ENCODE measurements at regions not wholly inside any gene's neighbourhood (a gene's known extent, or its start where the extent isn't known, plus 50 kb on each side); places are given as distances from the start of the nearest gene placed in this dataset.

DNA sequence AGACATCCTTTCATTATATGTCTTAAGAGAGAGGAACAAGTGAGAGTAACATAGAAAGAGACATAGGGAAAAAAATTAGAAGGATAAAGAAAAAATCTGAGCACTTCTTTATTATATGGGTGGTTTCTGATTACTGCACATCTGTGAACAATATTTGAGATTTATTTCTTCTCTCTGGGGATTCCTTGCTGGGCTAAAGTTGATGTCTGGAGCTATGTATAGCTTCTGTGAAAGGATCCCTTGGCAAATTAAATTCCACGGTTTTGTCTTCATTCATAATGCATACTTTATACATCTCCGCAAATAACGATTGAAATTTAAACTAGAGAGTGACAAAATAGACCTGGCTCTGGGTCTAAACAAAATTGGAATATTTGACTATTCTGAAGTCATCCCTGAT, 232.2 kb upstream of the CTBP2 start:
- intact Hi-C loops (cut with DNase I) = no loop called here

DNA sequence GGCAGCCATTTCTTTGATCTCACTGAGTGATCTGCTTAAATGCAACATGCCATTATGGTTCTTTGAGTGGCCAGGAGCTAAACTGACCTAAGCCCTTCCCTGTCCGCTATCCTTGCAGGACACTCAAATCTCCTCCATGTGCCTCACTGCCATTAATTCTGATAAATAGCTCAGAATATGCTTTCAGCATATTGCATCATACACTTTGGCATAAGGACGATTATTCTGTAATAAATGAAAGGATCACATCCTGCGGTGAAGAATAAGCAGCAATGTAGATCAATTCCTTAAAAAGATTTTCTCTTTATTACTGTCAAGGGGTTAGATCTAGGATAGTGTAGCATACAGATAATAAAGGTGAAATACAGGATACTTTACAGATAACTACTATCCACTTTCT, 231.8 kb upstream of the CTBP2 start:
- H3K9me3 ChIP-seq = no peaks in the 10 kb centered on the region
- H3K27ac ChIP-seq = no peak overlapping the region
- intact Hi-C loops (cut with DNase I) = no loop called here
- no peaks in the 10 kb centered on the region for H3K27me3 ChIP-seq
- H3K4me3 ChIP-seq = no peak overlapping the region
- TF ChIP-seq, protein P1, sequence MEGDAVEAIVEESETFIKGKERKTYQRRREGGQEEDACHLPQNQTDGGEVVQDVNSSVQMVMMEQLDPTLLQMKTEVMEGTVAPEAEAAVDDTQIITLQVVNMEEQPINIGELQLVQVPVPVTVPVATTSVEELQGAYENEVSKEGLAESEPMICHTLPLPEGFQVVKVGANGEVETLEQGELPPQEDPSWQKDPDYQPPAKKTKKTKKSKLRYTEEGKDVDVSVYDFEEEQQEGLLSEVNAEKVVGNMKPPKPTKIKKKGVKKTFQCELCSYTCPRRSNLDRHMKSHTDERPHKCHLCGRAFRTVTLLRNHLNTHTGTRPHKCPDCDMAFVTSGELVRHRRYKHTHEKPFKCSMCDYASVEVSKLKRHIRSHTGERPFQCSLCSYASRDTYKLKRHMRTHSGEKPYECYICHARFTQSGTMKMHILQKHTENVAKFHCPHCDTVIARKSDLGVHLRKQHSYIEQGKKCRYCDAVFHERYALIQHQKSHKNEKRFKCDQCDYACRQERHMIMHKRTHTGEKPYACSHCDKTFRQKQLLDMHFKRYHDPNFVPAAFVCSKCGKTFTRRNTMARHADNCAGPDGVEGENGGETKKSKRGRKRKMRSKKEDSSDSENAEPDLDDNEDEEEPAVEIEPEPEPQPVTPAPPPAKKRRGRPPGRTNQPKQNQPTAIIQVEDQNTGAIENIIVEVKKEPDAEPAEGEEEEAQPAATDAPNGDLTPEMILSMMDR (IDR thresholded peaks at IDR 0.05) = no peak
- TF ChIP-seq POLR2A (IDR thresholded peaks at IDR 0.05) (no peak), EP300 (IDR thresholded peaks at IDR 0.05) (no peak)
- no peak for DNase-seq
- WGBS, 3 donors = 72 to 83% (median 81%) methylated on average over 3 of the region's 3 CpGs
- no peaks in the 10 kb centered on the region for H3K4me1 ChIP-seq (ENCODE audit: insufficient read depth)
- no peaks in the 10 kb centered on the region for H3K36me3 ChIP-seq

More for the DNA sequence above, 232.2 kb upstream of the CTBP2 start:
- Histone ChIP-seq H3K4me3 (no peak overlapping the region), H3K36me3 (no peaks in the 10 kb centered on the region), H3K27me3 (no peaks in the 10 kb centered on the region), H3K4me1 (ENCODE audit: insufficient read depth) (no peaks in the 10 kb centered on the region), H3K9me3 (no peaks in the 10 kb centered on the region), H3K27ac (no peak overlapping the region)
- no peak for DNase-seq
- 23 to 43% (median 27%) methylated on average over 3 of the region's 3 CpGs for WGBS, 3 donors
- TF ChIP-seq EP300 (IDR thresholded peaks at IDR 0.05) (no peak), POLR2A (IDR thresholded peaks at IDR 0.05) (no peak)
- TF ChIP-seq, protein P1 (IDR thresholded peaks at IDR 0.05) = no peak

DNA sequence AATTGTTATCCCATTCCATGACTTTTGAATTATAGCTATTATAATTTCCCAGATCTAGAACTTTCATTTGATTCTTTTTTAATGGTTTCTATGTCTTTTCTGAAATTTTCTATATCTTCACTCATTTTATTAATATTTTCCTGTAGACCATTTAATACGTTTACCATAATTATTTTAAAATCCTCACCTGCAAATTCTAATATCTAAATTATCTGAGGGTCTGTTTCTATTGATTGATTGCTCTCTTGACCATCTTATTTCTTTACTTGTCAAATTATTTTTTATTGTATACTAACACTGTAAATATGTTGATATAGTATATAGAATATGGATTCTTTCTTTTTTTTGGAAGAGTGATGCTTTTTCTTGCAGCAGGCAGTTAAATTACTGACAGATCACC, 229.3 kb upstream of the CTBP2 start:
- WGBS, 3 donors = 70 to 73% (median 71%) methylated on average over 1 of the region's 1 CpG
- H3K4me3 ChIP-seq = no peak overlapping the region

DNA sequence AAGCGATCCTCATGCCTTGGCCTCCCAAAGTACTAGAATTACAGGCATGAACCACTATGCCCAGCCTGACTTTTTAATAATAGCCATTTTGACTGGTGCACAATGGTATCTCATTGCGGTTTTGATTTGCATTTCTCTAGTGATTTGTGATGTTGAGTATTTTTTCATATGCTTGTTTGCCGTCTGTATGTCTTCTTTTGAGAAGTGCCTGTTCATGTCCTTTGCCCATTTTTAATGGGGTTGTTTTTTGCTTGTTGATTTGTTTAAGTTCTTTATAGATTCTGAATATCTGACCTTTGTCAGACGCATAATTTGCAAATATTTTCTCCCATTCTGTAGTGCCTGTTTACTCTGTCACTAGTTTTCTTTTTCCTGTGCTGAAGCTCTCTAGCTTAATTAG, 219.2 kb upstream of the CTBP2 start:
- DNase-seq = no peak
- Histone ChIP-seq H3K36me3 (no peaks in the 10 kb centered on the region), H3K4me1 (ENCODE audit: insufficient read depth) (no peaks in the 10 kb centered on the region), H3K4me3 (no peak overlapping the region), H3K9me3 (peaks cover 0 to 4% of the 10 kb centered on the region in 2 donors), H3K27ac (no peak overlapping the region), H3K27me3 (no peaks in the 10 kb centered on the region)
- WGBS, 3 donors = 60 to 72% (median 69%) methylated on average over 4 of the region's 4 CpGs
- intact Hi-C loops (cut with DNase I) = no loop called here
- TF ChIP-seq, protein P1 (IDR thresholded peaks at IDR 0.05) = no peak
- no peak for TF ChIP-seq EP300 (IDR thresholded peaks at IDR 0.05)

More for the DNA sequence above, 229.3 kb upstream of the CTBP2 start:
- DNase-seq = no peak
- Histone ChIP-seq H3K4me1 (ENCODE audit: insufficient read depth) (no peaks in the 10 kb centered on the region), H3K27ac (no peak overlapping the region), H3K36me3 (no peaks in the 10 kb centered on the region), H3K9me3 (no peaks in the 10 kb centered on the region), H3K27me3 (no peaks in the 10 kb centered on the region)
- intact Hi-C loops (cut with DNase I) = no loop called here
- TF ChIP-seq EP300 (IDR thresholded peaks at IDR 0.05) = no peak
- no peak for TF ChIP-seq POLR2A (IDR thresholded peaks at IDR 0.05)

DNA sequence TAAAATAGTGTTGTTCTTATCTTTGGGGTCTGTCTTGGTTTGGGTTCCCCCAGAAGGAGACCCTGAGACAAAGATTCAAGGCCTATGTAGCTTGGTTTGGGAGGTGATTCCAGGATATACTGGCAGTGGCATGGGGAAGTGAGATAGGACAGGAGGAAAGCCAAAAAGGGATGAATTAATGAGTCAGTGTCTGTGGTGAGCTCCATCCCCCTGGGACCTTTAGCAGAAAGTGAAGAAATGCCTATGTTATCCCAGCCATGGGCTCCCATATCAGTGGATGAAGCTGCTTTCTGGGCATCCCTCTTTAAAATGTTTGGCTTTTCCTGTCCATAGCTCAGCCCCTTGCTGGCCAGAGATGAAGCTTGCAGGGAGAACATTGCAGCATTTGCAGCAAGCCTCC, 217.0 kb upstream of the CTBP2 start:
- no peaks in the 10 kb centered on the region for H3K4me1 ChIP-seq (ENCODE audit: insufficient read depth)
- no peak for DNase-seq
- no peaks in the 10 kb centered on the region for H3K36me3 ChIP-seq
- no peak overlapping the region for H3K27ac ChIP-seq
- intact Hi-C loops (cut with DNase I) = no loop called here
- TF ChIP-seq EP300 (IDR thresholded peaks at IDR 0.05) = no peak
- TF ChIP-seq, protein P1 (IDR thresholded peaks at IDR 0.05) = no peak
- no peak for TF ChIP-seq POLR2A (IDR thresholded peaks at IDR 0.05)
- H3K9me3 ChIP-seq = peaks cover 0 to 4% of the 10 kb centered on the region in 2 donors
- H3K27me3 ChIP-seq = no peaks in the 10 kb centered on the region
- H3K4me3 ChIP-seq = no peak overlapping the region

Measured in ovary (tissue), 7 donors.